Liver (tissue), 8 donors: ENCODE measurements at regions not wholly inside any gene's neighbourhood (a gene's known extent, or its start where the extent isn't known, plus 50 kb on each side); places are given as distances from the start of the nearest gene placed in this dataset.

Experiments
- DNase-seq: peaks from one replicate; pipeline ENCODE4 v3.0.0-alpha.2; 2017; ENCODE audit warnings: low spot score
- H3K27ac ChIP-seq, 2 donors: one replicate each; pipeline ENCODE4 v1.7.0; 2013; ENCODE audit warnings: inconsistent platforms in 2 of 2, low read length in 2 of 2, control low read depth in 1 of 2, low read depth in 1 of 2, mild to moderate bottlenecking in 1 of 2
- H3K27me3 ChIP-seq, 4 donors: one replicate each; pipeline versions ENCODE4 v1.6.1 to v1.7.0; 2013; ENCODE audit warnings: low read length in 3 of 4, inconsistent platforms in 1 of 4, mild to moderate bottlenecking in 1 of 4, moderate library complexity in 1 of 4; ENCODE audit not compliant: control insufficient read depth in 4 of 4, insufficient read depth in 4 of 4
- H3K36me3 ChIP-seq, 4 donors: one replicate each; pipeline versions ENCODE4 v1.6.1 to v1.7.0; 2013; ENCODE audit warnings: low read length in 3 of 4, mild to moderate bottlenecking in 3 of 4, low read depth in 1 of 4, moderate library complexity in 1 of 4; ENCODE audit not compliant: control insufficient read depth in 4 of 4, insufficient read depth in 3 of 4
- H3K4me1 ChIP-seq, 4 donors: one replicate each; pipeline versions ENCODE4 v1.6.1 to v1.7.0; 2013; ENCODE audit warnings: low read length in 3 of 4, mild to moderate bottlenecking in 3 of 4, moderate library complexity in 1 of 4; ENCODE audit not compliant: control insufficient read depth in 4 of 4, insufficient read depth in 4 of 4
- H3K4me3 ChIP-seq, 3 donors: one replicate each; pipeline versions ENCODE4 v1.6.1 to v1.7.0; 2013; ENCODE audit warnings: low read length in 3 of 3, control low read depth in 1 of 3, low read depth in 1 of 3, mild to moderate bottlenecking in 1 of 3
- H3K9ac ChIP-seq, 2 donors: one replicate each; pipeline ENCODE4 v1.7.0; 2013; ENCODE audit warnings: low read length in 2 of 2, mild to moderate bottlenecking in 2 of 2, moderate library complexity in 2 of 2, control low read depth in 1 of 2, low read depth in 1 of 2
- H3K9me3 ChIP-seq, 4 donors: one replicate each; pipeline versions ENCODE4 v1.6.1 to v1.7.0; 2013; ENCODE audit warnings: low read length in 3 of 4; ENCODE audit not compliant: control insufficient read depth in 4 of 4
- ATF3 ChIP-seq: IDR thresholded peaks from 2 replicates; pipeline ENCODE4 v1.6.1; 2016; ENCODE audit warnings: antibody characterized with exemption
- EGR1 ChIP-seq, 2 donors: IDR thresholded peaks; 2 replicates each; pipeline ENCODE4 v1.6.1; 2016 to 2018; ENCODE audit warnings: antibody characterized with exemption in 2 of 2, low read depth in 2 of 2
- FOXA1 ChIP-seq: IDR thresholded peaks from 2 replicates; pipeline ENCODE4 v1.6.1; 2016; ENCODE audit warnings: antibody characterized with exemption
- FOXA2 ChIP-seq: IDR thresholded peaks from 2 replicates; pipeline ENCODE4 v1.6.1; 2016; ENCODE audit warnings: antibody characterized with exemption
- GABPA ChIP-seq, 2 donors: IDR thresholded peaks in 1 of 2; conservative IDR thresholded peaks in 1 of 2; 2 replicates each; pipeline ENCODE4 v1.6.1; 2016; ENCODE audit warnings: antibody characterized with exemption in 2 of 2, mild to moderate bottlenecking in 1 of 2, moderate library complexity in 1 of 2
- HNF4A ChIP-seq, 2 donors: conservative IDR thresholded peaks; 2 replicates each; pipeline ENCODE4 v1.6.1; 2016; ENCODE audit warnings: antibody characterized with exemption in 2 of 2, mild to moderate bottlenecking in 2 of 2
- HNF4G ChIP-seq: IDR thresholded peaks from 2 replicates; pipeline ENCODE4 v1.6.1; 2016; ENCODE audit warnings: antibody characterized with exemption
- JUND ChIP-seq, 2 donors: IDR thresholded peaks; 2 replicates each; pipeline ENCODE4 v1.6.1; 2016; ENCODE audit warnings: antibody characterized with exemption in 2 of 2
- NR2F2 ChIP-seq: IDR thresholded peaks from 2 replicates; pipeline ENCODE4 v1.6.1; 2016; ENCODE audit warnings: antibody characterized with exemption
- RAD21 ChIP-seq, 2 donors: IDR thresholded peaks; 2 replicates each; pipeline ENCODE4 v1.6.1; 2016; ENCODE audit warnings: antibody characterized with exemption in 2 of 2, mild to moderate bottlenecking in 2 of 2
- RXRA ChIP-seq, 2 donors: IDR thresholded peaks; 2 replicates each; pipeline ENCODE4 v1.6.1; 2017 to 2018; ENCODE audit warnings: antibody characterized with exemption in 2 of 2, mild to moderate bottlenecking in 1 of 2
- SP1 ChIP-seq: IDR thresholded peaks from 2 replicates; pipeline ENCODE4 v1.6.1; 2018; ENCODE audit warnings: antibody characterized with exemption, mild to moderate bottlenecking
- TAF1 ChIP-seq: conservative IDR thresholded peaks from 2 replicates; pipeline ENCODE4 v1.6.1; 2016; ENCODE audit warnings: antibody characterized with exemption, mild to moderate bottlenecking
- YY1 ChIP-seq: IDR thresholded peaks from 2 replicates; pipeline ENCODE4 v1.6.1; 2016; ENCODE audit warnings: antibody characterized with exemption, mild to moderate bottlenecking
- WGBS: extraction: QIAGEN DNeasy Blood & Tissue Kit; methylation state at CpG from one replicate; pipeline ENCODE4 v1.1.7; 2013; 5-methylcytosine and 5-hydroxymethylcytosine counted together
- TF ChIP-seq, protein P1 (sequence below): IDR thresholded peaks from 2 replicates; pipeline ENCODE4 v1.6.1; 2016; ENCODE audit warnings: antibody characterized with exemption, mild to moderate bottlenecking
- TF ChIP-seq, protein P2 (sequence below): IDR thresholded peaks from 2 replicates; pipeline ENCODE4 v1.6.1; 2016; ENCODE audit warnings: antibody characterized with exemption
- TF ChIP-seq, protein P3 (sequence below): fragments of 150-350 bp; IDR thresholded peaks from 2 replicates; pipeline ENCODE4 v1.5.1; 2017; ENCODE audit warnings: improper control_type of control experiment, low read depth, low read length; ENCODE audit not compliant: missing input control
- TF ChIP-seq, protein P4 (sequence below): IDR thresholded peaks from 2 replicates; pipeline ENCODE4 v1.6.1; 2016; ENCODE audit warnings: antibody characterized with exemption
- donor health status: healthy.
- donor health status: healthy.
- donor health status: healthy.
- donor health status: healthy.
- donor health status: healthy.

GRCh38 chr1:55636696-55637095 is 421.5 kb upstream of the USP24 start:
- 97% methylated on average over 1 of the region's 1 CpG for WGBS
- no peak for DNase-seq

DNA sequence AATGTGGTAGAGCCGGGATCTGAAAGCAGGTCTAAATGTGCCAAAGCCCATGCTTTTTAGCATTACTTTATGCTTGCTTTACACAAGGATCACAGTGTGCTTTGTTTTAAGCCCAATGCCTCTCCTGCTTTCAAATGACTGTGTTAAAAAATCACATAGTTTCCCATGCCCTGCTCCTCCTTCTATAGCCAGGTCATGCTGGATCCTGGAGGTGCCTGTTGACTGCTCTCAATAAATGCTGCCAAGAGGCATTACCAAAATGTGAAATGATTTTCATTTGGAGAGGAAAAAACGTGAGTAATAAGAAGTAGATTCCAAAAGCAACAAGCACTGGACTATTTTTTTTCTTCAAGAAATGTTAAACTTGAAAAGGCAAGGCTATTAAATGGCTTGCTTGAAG is 420.7 kb upstream of the USP24 start:
- Histone ChIP-seq H3K4me1 (no peaks in the 10 kb centered on the region), H3K4me3 (no peak overlapping the region), H3K36me3 (no peaks in the 10 kb centered on the region), H3K27ac (no peak overlapping the region), H3K9ac (no peak overlapping the region), H3K27me3 (no peaks in the 10 kb centered on the region), H3K9me3 (no peaks in the 10 kb centered on the region)
- WGBS, result 60% methylated on average over 2 of the region's 2 CpGs
- no peak for DNase-seq
- no peak for TF ChIP-seq RAD21 (IDR thresholded peaks at IDR 0.05)
- TF ChIP-seq, protein P1, sequence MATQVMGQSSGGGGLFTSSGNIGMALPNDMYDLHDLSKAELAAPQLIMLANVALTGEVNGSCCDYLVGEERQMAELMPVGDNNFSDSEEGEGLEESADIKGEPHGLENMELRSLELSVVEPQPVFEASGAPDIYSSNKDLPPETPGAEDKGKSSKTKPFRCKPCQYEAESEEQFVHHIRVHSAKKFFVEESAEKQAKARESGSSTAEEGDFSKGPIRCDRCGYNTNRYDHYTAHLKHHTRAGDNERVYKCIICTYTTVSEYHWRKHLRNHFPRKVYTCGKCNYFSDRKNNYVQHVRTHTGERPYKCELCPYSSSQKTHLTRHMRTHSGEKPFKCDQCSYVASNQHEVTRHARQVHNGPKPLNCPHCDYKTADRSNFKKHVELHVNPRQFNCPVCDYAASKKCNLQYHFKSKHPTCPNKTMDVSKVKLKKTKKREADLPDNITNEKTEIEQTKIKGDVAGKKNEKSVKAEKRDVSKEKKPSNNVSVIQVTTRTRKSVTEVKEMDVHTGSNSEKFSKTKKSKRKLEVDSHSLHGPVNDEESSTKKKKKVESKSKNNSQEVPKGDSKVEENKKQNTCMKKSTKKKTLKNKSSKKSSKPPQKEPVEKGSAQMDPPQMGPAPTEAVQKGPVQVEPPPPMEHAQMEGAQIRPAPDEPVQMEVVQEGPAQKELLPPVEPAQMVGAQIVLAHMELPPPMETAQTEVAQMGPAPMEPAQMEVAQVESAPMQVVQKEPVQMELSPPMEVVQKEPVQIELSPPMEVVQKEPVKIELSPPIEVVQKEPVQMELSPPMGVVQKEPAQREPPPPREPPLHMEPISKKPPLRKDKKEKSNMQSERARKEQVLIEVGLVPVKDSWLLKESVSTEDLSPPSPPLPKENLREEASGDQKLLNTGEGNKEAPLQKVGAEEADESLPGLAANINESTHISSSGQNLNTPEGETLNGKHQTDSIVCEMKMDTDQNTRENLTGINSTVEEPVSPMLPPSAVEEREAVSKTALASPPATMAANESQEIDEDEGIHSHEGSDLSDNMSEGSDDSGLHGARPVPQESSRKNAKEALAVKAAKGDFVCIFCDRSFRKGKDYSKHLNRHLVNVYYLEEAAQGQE, result no peak
- TF ChIP-seq ATF3, result no peak
- no peak for TF ChIP-seq HNF4G
- no peak for TF ChIP-seq EGR1 (IDR thresholded peaks at IDR 0.05; ENCODE audit: low read depth in 2 of 2)
- no peak for TF ChIP-seq TAF1
- TF ChIP-seq, protein P2, sequence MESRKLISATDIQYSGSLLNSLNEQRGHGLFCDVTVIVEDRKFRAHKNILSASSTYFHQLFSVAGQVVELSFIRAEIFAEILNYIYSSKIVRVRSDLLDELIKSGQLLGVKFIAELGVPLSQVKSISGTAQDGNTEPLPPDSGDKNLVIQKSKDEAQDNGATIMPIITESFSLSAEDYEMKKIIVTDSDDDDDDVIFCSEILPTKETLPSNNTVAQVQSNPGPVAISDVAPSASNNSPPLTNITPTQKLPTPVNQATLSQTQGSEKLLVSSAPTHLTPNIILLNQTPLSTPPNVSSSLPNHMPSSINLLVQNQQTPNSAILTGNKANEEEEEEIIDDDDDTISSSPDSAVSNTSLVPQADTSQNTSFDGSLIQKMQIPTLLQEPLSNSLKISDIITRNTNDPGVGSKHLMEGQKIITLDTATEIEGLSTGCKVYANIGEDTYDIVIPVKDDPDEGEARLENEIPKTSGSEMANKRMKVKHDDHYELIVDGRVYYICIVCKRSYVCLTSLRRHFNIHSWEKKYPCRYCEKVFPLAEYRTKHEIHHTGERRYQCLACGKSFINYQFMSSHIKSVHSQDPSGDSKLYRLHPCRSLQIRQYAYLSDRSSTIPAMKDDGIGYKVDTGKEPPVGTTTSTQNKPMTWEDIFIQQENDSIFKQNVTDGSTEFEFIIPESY, result no peak
- no peak for TF ChIP-seq JUND (IDR thresholded peaks at IDR 0.05)
- TF ChIP-seq SP1, result no peak
- no peak for TF ChIP-seq RXRA (IDR thresholded peaks at IDR 0.05)
- TF ChIP-seq HNF4A (conservative IDR thresholded peaks at IDR 0.05), result no peak
- TF ChIP-seq, protein P3, sequence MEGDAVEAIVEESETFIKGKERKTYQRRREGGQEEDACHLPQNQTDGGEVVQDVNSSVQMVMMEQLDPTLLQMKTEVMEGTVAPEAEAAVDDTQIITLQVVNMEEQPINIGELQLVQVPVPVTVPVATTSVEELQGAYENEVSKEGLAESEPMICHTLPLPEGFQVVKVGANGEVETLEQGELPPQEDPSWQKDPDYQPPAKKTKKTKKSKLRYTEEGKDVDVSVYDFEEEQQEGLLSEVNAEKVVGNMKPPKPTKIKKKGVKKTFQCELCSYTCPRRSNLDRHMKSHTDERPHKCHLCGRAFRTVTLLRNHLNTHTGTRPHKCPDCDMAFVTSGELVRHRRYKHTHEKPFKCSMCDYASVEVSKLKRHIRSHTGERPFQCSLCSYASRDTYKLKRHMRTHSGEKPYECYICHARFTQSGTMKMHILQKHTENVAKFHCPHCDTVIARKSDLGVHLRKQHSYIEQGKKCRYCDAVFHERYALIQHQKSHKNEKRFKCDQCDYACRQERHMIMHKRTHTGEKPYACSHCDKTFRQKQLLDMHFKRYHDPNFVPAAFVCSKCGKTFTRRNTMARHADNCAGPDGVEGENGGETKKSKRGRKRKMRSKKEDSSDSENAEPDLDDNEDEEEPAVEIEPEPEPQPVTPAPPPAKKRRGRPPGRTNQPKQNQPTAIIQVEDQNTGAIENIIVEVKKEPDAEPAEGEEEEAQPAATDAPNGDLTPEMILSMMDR, result no peak
- TF ChIP-seq GABPA (IDR thresholded peaks at IDR 0.05 in 1 of 2, conservative IDR thresholded peaks at IDR 0.05 in 1 of 2), result no peak

More at GRCh38 chr1:55636696-55637095, 421.5 kb upstream of the USP24 start:
- H3K27ac ChIP-seq, result no peak overlapping the region
- no peaks in the 10 kb centered on the region for H3K27me3 ChIP-seq
- H3K36me3 ChIP-seq, result no peaks in the 10 kb centered on the region
- H3K9ac ChIP-seq, result no peak overlapping the region
- H3K4me3 ChIP-seq, result no peak overlapping the region
- no peaks in the 10 kb centered on the region for H3K4me1 ChIP-seq
- TF ChIP-seq RXRA (IDR thresholded peaks at IDR 0.05) (no peak), NR2F2 (no peak), TAF1 (no peak), FOXA2 (no peak), ATF3 (no peak), SP1 (no peak), HNF4A (conservative IDR thresholded peaks at IDR 0.05) (no peak), JUND (IDR thresholded peaks at IDR 0.05) (no peak), YY1 (no peak), HNF4G (no peak), GABPA (IDR thresholded peaks at IDR 0.05 in 1 of 2, conservative IDR thresholded peaks at IDR 0.05 in 1 of 2) (no peak), FOXA1 (no peak)
- TF ChIP-seq, protein P4, sequence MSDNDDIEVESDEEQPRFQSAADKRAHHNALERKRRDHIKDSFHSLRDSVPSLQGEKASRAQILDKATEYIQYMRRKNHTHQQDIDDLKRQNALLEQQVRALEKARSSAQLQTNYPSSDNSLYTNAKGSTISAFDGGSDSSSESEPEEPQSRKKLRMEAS, result no peak
- TF ChIP-seq, protein P2, result no peak
- no peaks in the 10 kb centered on the region for H3K9me3 ChIP-seq
